GM23248 (cell line): ENCODE measurements at regions not wholly inside any gene's neighbourhood (a gene's known extent, or its start where the extent isn't known, plus 50 kb on each side); places are given as distances from the start of the nearest gene placed in this dataset.
"Not testable (repeated sequence)": the region's sequence is repeated elsewhere in the genome, so short reads cannot be mapped to it uniquely, and the experiment has no call there.

Experiments used
- EZH2 ChIP-seq: fragments of 200-600 bp; sonication (generic); IDR thresholded peaks from 2 replicates; pipeline ENCODE4 v1.6.1; 2018; ENCODE audit warnings: antibody characterized with exemption, mild to moderate bottlenecking; ENCODE audit not compliant: insufficient read depth, poor library complexity, severe bottlenecking
- EZH2phosphoT487 ChIP-seq: fragments of 200-600 bp; sonication (generic); IDR thresholded peaks from 2 replicates; pipeline ENCODE4 v1.6.1; 2018; ENCODE audit warnings: antibody characterized with exemption, moderate library complexity, mild to moderate bottlenecking, low read depth; ENCODE audit not compliant: insufficient read depth

DNA sequence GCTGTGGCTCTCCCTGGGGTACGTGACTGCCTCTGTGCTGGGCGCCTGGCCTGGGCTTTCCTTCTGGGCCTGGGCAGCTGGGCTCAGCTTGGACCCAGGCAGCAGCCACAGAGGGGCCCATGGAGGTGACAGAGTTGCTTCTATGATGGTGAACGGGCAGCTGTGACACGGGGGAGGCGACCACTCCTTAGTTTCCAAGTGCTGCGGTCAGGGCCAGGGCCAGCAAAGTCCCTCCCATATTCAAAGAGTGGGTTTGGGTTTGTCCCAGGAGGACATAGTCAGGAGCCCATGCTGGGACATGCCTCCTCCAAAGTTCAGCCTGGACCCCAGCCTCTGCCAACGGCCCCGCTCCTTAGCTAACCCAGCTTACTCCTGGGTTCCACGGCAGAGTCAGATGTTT is 524.7 kb downstream of the GOLGA6L6 start:
- TF ChIP-seq EZH2, EZH2phosphoT487: not testable (repeated sequence)
